Liver (tissue), 8 donors: ENCODE measurements at regions not wholly inside any gene's neighbourhood (a gene's known extent, or its start where the extent isn't known, plus 50 kb on each side); places are given as distances from the start of the nearest gene placed in this dataset.

Source experiments
- DNase-seq: peaks from one replicate; pipeline ENCODE4 v3.0.0-alpha.2; 2017; ENCODE audit warnings: low spot score
- H3K27ac ChIP-seq, 2 donors: one replicate each; pipeline ENCODE4 v1.7.0; 2013; ENCODE audit warnings: inconsistent platforms in 2 of 2, low read length in 2 of 2, control low read depth in 1 of 2, low read depth in 1 of 2, mild to moderate bottlenecking in 1 of 2
- H3K27me3 ChIP-seq, 4 donors: one replicate each; pipeline versions ENCODE4 v1.6.1 to v1.7.0; 2013; ENCODE audit warnings: low read length in 3 of 4, inconsistent platforms in 1 of 4, mild to moderate bottlenecking in 1 of 4, moderate library complexity in 1 of 4; ENCODE audit not compliant: control insufficient read depth in 4 of 4, insufficient read depth in 4 of 4
- H3K36me3 ChIP-seq, 4 donors: one replicate each; pipeline versions ENCODE4 v1.6.1 to v1.7.0; 2013; ENCODE audit warnings: low read length in 3 of 4, mild to moderate bottlenecking in 3 of 4, low read depth in 1 of 4, moderate library complexity in 1 of 4; ENCODE audit not compliant: control insufficient read depth in 4 of 4, insufficient read depth in 3 of 4
- H3K4me1 ChIP-seq, 4 donors: one replicate each; pipeline versions ENCODE4 v1.6.1 to v1.7.0; 2013; ENCODE audit warnings: low read length in 3 of 4, mild to moderate bottlenecking in 3 of 4, moderate library complexity in 1 of 4; ENCODE audit not compliant: control insufficient read depth in 4 of 4, insufficient read depth in 4 of 4
- H3K4me3 ChIP-seq, 3 donors: one replicate each; pipeline versions ENCODE4 v1.6.1 to v1.7.0; 2013; ENCODE audit warnings: low read length in 3 of 3, control low read depth in 1 of 3, low read depth in 1 of 3, mild to moderate bottlenecking in 1 of 3
- H3K9ac ChIP-seq, 2 donors: one replicate each; pipeline ENCODE4 v1.7.0; 2013; ENCODE audit warnings: low read length in 2 of 2, mild to moderate bottlenecking in 2 of 2, moderate library complexity in 2 of 2, control low read depth in 1 of 2, low read depth in 1 of 2
- H3K9me3 ChIP-seq, 4 donors: one replicate each; pipeline versions ENCODE4 v1.6.1 to v1.7.0; 2013; ENCODE audit warnings: low read length in 3 of 4; ENCODE audit not compliant: control insufficient read depth in 4 of 4
- ATF3 ChIP-seq: IDR thresholded peaks from 2 replicates; pipeline ENCODE4 v1.6.1; 2016; ENCODE audit warnings: antibody characterized with exemption
- CTCF ChIP-seq: fragments of 150-350 bp; IDR thresholded peaks from 2 replicates; pipeline ENCODE4 v1.5.1; 2017; ENCODE audit warnings: improper control_type of control experiment, low read depth, low read length; ENCODE audit not compliant: missing input control
- EGR1 ChIP-seq, 2 donors: IDR thresholded peaks; 2 replicates each; pipeline ENCODE4 v1.6.1; 2016 to 2018; ENCODE audit warnings: antibody characterized with exemption in 2 of 2, low read depth in 2 of 2
- FOXA1 ChIP-seq: IDR thresholded peaks from 2 replicates; pipeline ENCODE4 v1.6.1; 2016; ENCODE audit warnings: antibody characterized with exemption
- FOXA2 ChIP-seq: IDR thresholded peaks from 2 replicates; pipeline ENCODE4 v1.6.1; 2016; ENCODE audit warnings: antibody characterized with exemption
- GABPA ChIP-seq, 2 donors: IDR thresholded peaks in 1 of 2; conservative IDR thresholded peaks in 1 of 2; 2 replicates each; pipeline ENCODE4 v1.6.1; 2016; ENCODE audit warnings: antibody characterized with exemption in 2 of 2, mild to moderate bottlenecking in 1 of 2, moderate library complexity in 1 of 2
- HNF4A ChIP-seq, 2 donors: conservative IDR thresholded peaks; 2 replicates each; pipeline ENCODE4 v1.6.1; 2016; ENCODE audit warnings: antibody characterized with exemption in 2 of 2, mild to moderate bottlenecking in 2 of 2
- HNF4G ChIP-seq: IDR thresholded peaks from 2 replicates; pipeline ENCODE4 v1.6.1; 2016; ENCODE audit warnings: antibody characterized with exemption
- JUND ChIP-seq, 2 donors: IDR thresholded peaks; 2 replicates each; pipeline ENCODE4 v1.6.1; 2016; ENCODE audit warnings: antibody characterized with exemption in 2 of 2
- MAX ChIP-seq: IDR thresholded peaks from 2 replicates; pipeline ENCODE4 v1.6.1; 2016; ENCODE audit warnings: antibody characterized with exemption
- NR2F2 ChIP-seq: IDR thresholded peaks from 2 replicates; pipeline ENCODE4 v1.6.1; 2016; ENCODE audit warnings: antibody characterized with exemption
- RAD21 ChIP-seq, 2 donors: IDR thresholded peaks; 2 replicates each; pipeline ENCODE4 v1.6.1; 2016; ENCODE audit warnings: antibody characterized with exemption in 2 of 2, mild to moderate bottlenecking in 2 of 2
- REST ChIP-seq: IDR thresholded peaks from 2 replicates; pipeline ENCODE4 v1.6.1; 2016; ENCODE audit warnings: antibody characterized with exemption, mild to moderate bottlenecking
- RXRA ChIP-seq, 2 donors: IDR thresholded peaks; 2 replicates each; pipeline ENCODE4 v1.6.1; 2017 to 2018; ENCODE audit warnings: antibody characterized with exemption in 2 of 2, mild to moderate bottlenecking in 1 of 2
- SP1 ChIP-seq: IDR thresholded peaks from 2 replicates; pipeline ENCODE4 v1.6.1; 2018; ENCODE audit warnings: antibody characterized with exemption, mild to moderate bottlenecking
- TAF1 ChIP-seq: conservative IDR thresholded peaks from 2 replicates; pipeline ENCODE4 v1.6.1; 2016; ENCODE audit warnings: antibody characterized with exemption, mild to moderate bottlenecking
- YY1 ChIP-seq: IDR thresholded peaks from 2 replicates; pipeline ENCODE4 v1.6.1; 2016; ENCODE audit warnings: antibody characterized with exemption, mild to moderate bottlenecking
- ZBTB33 ChIP-seq: IDR thresholded peaks from 2 replicates; pipeline ENCODE4 v1.6.1; 2016; ENCODE audit warnings: antibody characterized with exemption
- WGBS: extraction: QIAGEN DNeasy Blood & Tissue Kit; methylation state at CpG from one replicate; pipeline ENCODE4 v1.1.7; 2013; 5-methylcytosine and 5-hydroxymethylcytosine counted together
- donor health status: healthy.
- donor health status: healthy.
- donor health status: healthy.
- donor health status: healthy.
- donor health status: healthy.

DNA sequence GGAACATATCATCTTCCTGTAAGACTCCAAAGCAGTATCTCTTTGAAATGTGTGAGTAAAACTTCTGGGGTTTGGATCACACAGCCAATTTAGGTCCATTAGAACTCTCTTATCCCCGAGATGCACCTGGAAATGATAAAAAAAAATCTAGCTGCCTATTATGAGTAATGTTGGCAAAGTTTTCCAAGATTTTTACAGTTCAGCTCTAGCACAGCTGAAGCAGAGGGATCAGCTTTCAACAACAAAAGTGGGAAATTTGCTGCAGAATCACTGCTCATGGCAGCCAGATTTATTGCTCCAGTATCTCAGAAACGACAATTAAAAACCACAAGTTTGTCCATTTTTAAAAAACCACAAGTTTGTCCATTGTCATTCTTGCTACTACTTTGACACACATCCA lies 292.2 kb downstream of the IRX2 start:
- no peak for TF ChIP-seq YY1
- TF ChIP-seq MAX = no peak
- no peak for TF ChIP-seq RAD21 (IDR thresholded peaks at IDR 0.05)
- TF ChIP-seq TAF1 = no peak
- no peak for TF ChIP-seq FOXA1
- no peak for TF ChIP-seq JUND (IDR thresholded peaks at IDR 0.05)
- no peak for TF ChIP-seq SP1
- no peak for TF ChIP-seq EGR1 (IDR thresholded peaks at IDR 0.05; ENCODE audit: low read depth in 2 of 2)
- TF ChIP-seq FOXA2 = no peak
- TF ChIP-seq HNF4G = no peak
- TF ChIP-seq HNF4A (conservative IDR thresholded peaks at IDR 0.05) = no peak
- no peak for TF ChIP-seq REST
- no peak for TF ChIP-seq ATF3
- TF ChIP-seq GABPA (IDR thresholded peaks at IDR 0.05 in 1 of 2, conservative IDR thresholded peaks at IDR 0.05 in 1 of 2) = no peak
- no peak for TF ChIP-seq CTCF
- no peak for TF ChIP-seq NR2F2
- TF ChIP-seq RXRA (IDR thresholded peaks at IDR 0.05) = no peak
- no peak for TF ChIP-seq ZBTB33
- Histone ChIP-seq H3K9ac (no peak overlapping the region), H3K9me3 (peaks cover 0 to 4% (median 0%) of the 10 kb centered on the region in 4 donors), H3K4me1 (no peaks in the 10 kb centered on the region), H3K27ac (no peak overlapping the region), H3K4me3 (no peak overlapping the region), H3K27me3 (peaks cover 0 to 1% (median 0%) of the 10 kb centered on the region in 4 donors), H3K36me3 (no peaks in the 10 kb centered on the region)
- 49% methylated on average over 2 of the region's 2 CpGs for WGBS
- no peak for DNase-seq
